Upper lobe of right lung (tissue), 1 donor: ENCODE measurements at regions not wholly inside any gene's neighbourhood (a gene's known extent, or its start where the extent isn't known, plus 50 kb on each side); places are given as distances from the start of the nearest gene placed in this dataset.

Experiments used
- ATAC-seq: fragments of 200-7000 bp; cut with Tn5 transposase; one replicate; pipeline ENCODE4 v1.9.1; 2020; ENCODE audit warnings: mild to moderate bottlenecking, moderate library complexity
- DNase-seq: peaks from one replicate; pipeline ENCODE4 v3.0.0-alpha.2; 2020
- H3K27ac ChIP-seq: fragments of 200-600 bp; one replicate; pipeline ENCODE4 v1.8.0; 2022
- H3K27me3 ChIP-seq: fragments of 200-600 bp; one replicate; pipeline ENCODE4 v1.8.0; 2022; ENCODE audit warnings: mild to moderate bottlenecking
- H3K36me3 ChIP-seq: fragments of 200-600 bp; one replicate; pipeline ENCODE4 v1.8.0; 2022
- H3K4me1 ChIP-seq: fragments of 200-600 bp; one replicate; pipeline ENCODE4 v1.8.0; 2022
- H3K4me3 ChIP-seq: fragments of 200-600 bp; one replicate; pipeline ENCODE4 v1.8.0; 2022; ENCODE audit warnings: mild to moderate bottlenecking
- H3K9me3 ChIP-seq: fragments of 200-600 bp; one replicate; pipeline ENCODE4 v1.8.0; 2022
- intact Hi-C: fragments of 100-400 bp; cut with DNase I; formaldehyde crosslinking; loops from one replicate; pipeline ENCODE4 v1.11.0; 2022
- TF ChIP-seq, protein P1 (sequence below): fragments of 200-600 bp; IDR thresholded peaks from one replicate; pipeline ENCODE4 v1.8.0; 2022; ENCODE audit warnings: antibody characterized with exemption
- donor health status: DM: no; HTN: yes; CAD: no; lungs with severe emphysema.

DNA sequence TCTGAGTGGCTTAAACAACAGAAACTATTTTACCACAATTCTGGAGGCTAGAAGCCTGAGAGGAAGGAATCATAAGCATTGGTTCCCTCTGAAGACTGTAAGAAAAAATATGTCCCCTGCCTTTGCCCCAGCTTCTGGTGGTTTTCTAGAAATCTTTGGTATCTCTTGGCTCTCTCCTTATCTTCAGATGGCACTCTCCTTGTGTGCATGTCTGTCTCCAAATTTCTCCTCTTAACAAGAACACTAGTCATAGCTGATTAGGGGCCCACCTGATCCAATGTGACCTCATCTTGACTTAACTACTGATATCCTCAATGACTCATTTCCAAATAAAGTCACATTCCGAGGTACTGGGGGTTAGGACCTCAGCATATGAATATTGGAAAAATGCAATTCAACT lies 635.0 kb upstream of the NR3C2 start:
- no peak overlapping the region for H3K4me3 ChIP-seq
- no peaks in the 10 kb centered on the region for H3K27me3 ChIP-seq
- ATAC-seq (no peak), DNase-seq (no peak)
- TF ChIP-seq, protein P1, sequence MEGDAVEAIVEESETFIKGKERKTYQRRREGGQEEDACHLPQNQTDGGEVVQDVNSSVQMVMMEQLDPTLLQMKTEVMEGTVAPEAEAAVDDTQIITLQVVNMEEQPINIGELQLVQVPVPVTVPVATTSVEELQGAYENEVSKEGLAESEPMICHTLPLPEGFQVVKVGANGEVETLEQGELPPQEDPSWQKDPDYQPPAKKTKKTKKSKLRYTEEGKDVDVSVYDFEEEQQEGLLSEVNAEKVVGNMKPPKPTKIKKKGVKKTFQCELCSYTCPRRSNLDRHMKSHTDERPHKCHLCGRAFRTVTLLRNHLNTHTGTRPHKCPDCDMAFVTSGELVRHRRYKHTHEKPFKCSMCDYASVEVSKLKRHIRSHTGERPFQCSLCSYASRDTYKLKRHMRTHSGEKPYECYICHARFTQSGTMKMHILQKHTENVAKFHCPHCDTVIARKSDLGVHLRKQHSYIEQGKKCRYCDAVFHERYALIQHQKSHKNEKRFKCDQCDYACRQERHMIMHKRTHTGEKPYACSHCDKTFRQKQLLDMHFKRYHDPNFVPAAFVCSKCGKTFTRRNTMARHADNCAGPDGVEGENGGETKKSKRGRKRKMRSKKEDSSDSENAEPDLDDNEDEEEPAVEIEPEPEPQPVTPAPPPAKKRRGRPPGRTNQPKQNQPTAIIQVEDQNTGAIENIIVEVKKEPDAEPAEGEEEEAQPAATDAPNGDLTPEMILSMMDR, result no peak
- H3K27ac ChIP-seq, result no peak overlapping the region
- no peaks in the 10 kb centered on the region for H3K4me1 ChIP-seq
- H3K9me3 ChIP-seq, result no peaks in the 10 kb centered on the region
- H3K36me3 ChIP-seq, result no peaks in the 10 kb centered on the region
- intact Hi-C loops, result no loop called here

DNA sequence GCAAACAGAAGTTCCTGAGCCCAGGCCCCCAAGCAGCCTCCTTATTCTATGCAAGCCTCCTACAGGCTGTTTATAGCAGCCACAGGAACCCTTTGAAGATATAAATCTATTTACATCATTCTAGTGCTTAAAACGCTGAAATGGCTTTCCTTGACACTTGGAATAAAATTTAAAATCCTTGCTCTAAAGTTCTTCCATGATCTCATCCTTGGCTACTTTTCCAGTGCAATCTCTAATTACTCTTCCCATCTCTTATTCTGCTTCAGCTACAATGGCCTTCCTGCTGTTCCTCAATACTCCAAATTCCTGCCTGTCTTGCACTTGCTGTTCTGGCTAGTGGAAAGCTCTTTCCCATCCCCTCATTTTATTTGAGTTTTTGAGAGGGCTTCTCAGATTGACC lies 634.2 kb upstream of the NR3C2 start:
- no peak overlapping the region for H3K27ac ChIP-seq
- DNase-seq (no peak), ATAC-seq (no peak)
- H3K36me3 ChIP-seq, result no peaks in the 10 kb centered on the region
- no peaks in the 10 kb centered on the region for H3K27me3 ChIP-seq
- TF ChIP-seq, protein P1, result no peak
- H3K4me1 ChIP-seq, result no peaks in the 10 kb centered on the region
- intact Hi-C loops, result no loop called here
- no peak overlapping the region for H3K4me3 ChIP-seq
- H3K9me3 ChIP-seq, result no peaks in the 10 kb centered on the region

DNA sequence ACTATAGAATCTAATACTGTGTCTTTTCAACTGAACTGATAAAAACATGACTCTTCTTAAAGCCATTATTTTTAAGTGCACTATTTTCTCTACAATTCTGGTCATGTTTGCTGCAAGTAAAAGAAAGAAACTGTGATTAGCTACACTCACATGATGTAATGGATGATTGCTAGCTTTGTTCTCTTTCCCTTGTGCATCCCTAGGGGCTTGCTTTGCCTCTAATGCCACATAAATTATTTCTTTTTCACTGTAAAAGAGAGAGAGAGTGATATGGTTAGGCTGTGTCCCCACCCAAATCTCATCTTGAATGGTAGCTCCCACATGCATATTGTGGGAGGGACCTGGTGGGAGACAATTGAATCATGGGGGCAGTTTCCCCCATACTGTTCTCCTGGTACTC lies 630.2 kb upstream of the NR3C2 start:
- H3K4me3 ChIP-seq, result no peak overlapping the region
- no peak overlapping the region for H3K27ac ChIP-seq
- TF ChIP-seq, protein P1, result no peak
- H3K27me3 ChIP-seq, result no peaks in the 10 kb centered on the region
- DNase-seq (no peak), ATAC-seq (no peak)
- H3K9me3 ChIP-seq, result no peaks in the 10 kb centered on the region
- intact Hi-C loops, result no loop called here
- no peaks in the 10 kb centered on the region for H3K36me3 ChIP-seq
- no peaks in the 10 kb centered on the region for H3K4me1 ChIP-seq

DNA sequence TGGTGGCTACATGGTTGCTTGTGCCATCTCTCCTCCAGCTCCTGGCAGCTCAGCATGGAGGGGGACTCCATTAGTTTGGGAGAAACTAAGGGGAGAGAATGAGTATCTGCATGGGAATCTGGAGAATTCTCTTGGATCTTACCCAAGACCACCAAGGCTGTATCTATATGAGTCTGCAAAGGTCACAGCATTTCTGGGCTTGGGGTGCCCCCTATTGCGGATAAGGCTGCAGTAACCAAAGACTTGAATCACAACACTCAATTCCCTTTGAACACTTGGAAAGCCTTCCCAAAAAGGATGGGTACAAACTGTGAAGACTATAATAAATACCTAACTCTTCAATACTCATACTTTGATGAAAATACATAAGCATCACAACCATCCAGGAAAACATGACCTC lies 623.5 kb upstream of the NR3C2 start:
- Histone ChIP-seq H3K9me3 (no peaks in the 10 kb centered on the region), H3K36me3 (no peaks in the 10 kb centered on the region), H3K4me3 (no peak overlapping the region), H3K27me3 (no peaks in the 10 kb centered on the region), H3K27ac (no peak overlapping the region), H3K4me1 (no peaks in the 10 kb centered on the region)
- intact Hi-C loops, result no loop called here
- TF ChIP-seq, protein P1, result no peak
- ATAC-seq (no peak), DNase-seq (no peak)

DNA sequence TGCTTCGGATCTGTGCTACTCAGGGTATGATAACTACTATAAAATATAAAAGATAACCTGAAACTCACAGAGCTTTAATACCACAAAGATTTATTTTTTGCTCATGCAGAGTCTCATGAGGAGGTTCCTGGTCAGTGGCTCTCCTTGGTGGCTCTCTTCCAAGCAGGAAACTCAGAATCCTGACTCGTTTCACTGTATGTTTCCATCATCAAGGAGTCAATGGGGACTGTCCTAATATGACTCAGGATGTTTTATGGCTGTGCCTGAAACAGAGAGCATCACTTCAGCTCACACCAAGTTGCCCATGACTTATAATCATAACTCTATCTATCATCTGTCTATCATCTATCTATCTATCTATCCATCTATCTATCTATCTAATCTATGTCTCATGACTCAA lies 620.8 kb upstream of the NR3C2 start:
- intact Hi-C loops, result no loop called here
- Histone ChIP-seq H3K4me3 (no peak overlapping the region), H3K36me3 (no peaks in the 10 kb centered on the region), H3K9me3 (no peaks in the 10 kb centered on the region), H3K4me1 (no peaks in the 10 kb centered on the region), H3K27ac (no peak overlapping the region), H3K27me3 (no peaks in the 10 kb centered on the region)
- no peak for ATAC-seq
- TF ChIP-seq, protein P1, result no peak
- DNase-seq, result no peak

DNA sequence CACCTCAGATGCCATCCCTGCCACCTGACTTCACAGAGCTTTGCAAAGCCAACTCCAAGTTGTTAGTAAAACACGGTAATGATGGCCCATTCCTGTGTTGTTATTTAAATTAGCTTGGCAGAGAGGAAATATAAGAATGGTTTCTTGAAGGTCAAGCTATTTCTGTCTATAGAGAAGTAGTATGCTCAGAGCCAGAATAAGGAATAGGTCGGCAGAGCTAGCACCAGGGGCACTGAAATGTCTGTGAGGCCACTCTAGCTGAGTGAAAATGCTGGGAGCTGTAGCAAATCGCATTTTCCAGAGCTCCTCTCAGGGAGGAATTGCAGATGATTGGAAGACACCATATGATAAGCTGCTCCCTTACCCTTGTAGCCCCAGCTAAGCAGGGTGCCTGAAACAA lies 615.4 kb upstream of the NR3C2 start:
- no peaks in the 10 kb centered on the region for H3K4me1 ChIP-seq
- H3K27ac ChIP-seq, result no peak overlapping the region
- no peaks in the 10 kb centered on the region for H3K36me3 ChIP-seq
- no peaks in the 10 kb centered on the region for H3K9me3 ChIP-seq
- TF ChIP-seq, protein P1, result no peak
- DNase-seq, result no peak
- no peak for ATAC-seq
- H3K27me3 ChIP-seq, result no peaks in the 10 kb centered on the region
- no peak overlapping the region for H3K4me3 ChIP-seq
- intact Hi-C loops, result no loop called here
